Islet precursor cell (in vitro differentiated cells): ENCODE measurements at regions not wholly inside any gene's neighbourhood (a gene's known extent, or its start where the extent isn't known, plus 50 kb on each side); places are given as distances from the start of the nearest gene placed in this dataset.

ENCODE experiments used
- DNase-seq: peaks from one replicate; pipeline ENCODE4 v3.0.0-alpha.2; 2018

DNA sequence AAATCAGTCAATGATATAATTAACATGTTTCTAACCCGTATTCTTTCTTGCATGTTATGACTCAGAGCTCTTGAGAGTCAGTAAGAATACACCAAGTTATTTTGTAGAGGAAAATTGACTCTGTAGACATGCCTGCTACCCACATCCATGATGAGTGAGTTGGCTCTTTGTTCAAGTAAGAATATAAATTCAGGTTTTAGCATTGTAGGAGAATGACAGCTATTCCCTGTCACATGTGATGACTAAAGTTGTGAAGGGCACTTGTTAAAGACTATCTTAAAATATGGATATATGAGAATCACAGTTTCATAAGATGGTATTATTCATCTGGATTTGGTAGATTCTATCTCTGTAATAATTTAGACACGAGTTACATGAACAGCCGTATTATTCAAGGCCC, 209.1 kb downstream of the CCDC59 start:
- DNase-seq = no peak

DNA sequence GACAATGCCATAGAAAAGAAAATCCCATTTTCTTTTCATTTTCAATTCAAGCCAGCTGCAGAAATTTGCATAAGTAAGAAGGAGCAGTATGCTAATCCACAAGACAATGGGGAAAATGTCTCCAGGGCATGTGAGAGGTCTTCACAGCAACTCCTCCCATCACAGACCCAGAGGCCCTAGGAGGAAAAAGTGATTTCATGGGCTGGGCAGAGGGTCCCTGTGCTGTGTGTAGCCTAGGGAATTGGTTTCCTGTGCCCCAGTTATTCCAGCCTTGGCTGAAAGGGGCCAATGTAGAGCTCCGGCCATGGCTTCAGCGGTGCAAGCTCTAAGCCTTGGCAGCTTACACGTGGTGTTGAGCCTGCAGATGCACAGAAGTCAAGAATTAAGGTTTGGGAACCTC, 211.4 kb downstream of the CCDC59 start:
- no peak for DNase-seq

- DNase-seq = no peak
Measured at GRCh38 chr12:82144505-82144904, 213.7 kb downstream of the CCDC59 start.

- no peak for DNase-seq
Measured at GRCh38 chr12:82132390-82132789, 225.8 kb downstream of the CCDC59 start.

DNA sequence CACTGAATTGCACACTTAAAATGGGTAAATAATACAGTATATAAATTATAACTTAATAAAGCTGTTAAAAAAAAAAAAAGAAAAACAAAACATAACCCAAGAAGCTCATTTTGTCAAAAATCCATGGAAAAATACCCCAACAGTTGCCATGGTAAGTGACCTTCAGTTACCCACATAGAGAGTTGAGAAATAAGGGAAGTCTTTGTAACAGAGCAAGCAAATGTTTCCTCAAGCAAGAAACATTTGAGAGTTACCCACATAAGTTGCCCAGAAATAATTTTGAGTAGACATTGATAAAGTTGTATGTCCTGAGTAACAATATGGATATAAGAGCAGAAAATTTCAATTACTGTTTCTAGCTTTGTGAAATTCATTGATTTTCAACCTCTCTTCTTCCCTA, 227.4 kb downstream of the CCDC59 start:
- DNase-seq = no peak

GRCh38 chr12:82124711-82125380, 233.3 kb downstream of the CCDC59 start:
- DNase-seq = no peak

GRCh38 chr12:82121545-82121944, 236.6 kb downstream of the CCDC59 start:
- no peak for DNase-seq

GRCh38 chr12:82120901-82121300, 237.3 kb downstream of the CCDC59 start:
- DNase-seq = no peak

GRCh38 chr12:82109243-82109642, 248.9 kb downstream of the CCDC59 start:
- DNase-seq = no peak

DNA sequence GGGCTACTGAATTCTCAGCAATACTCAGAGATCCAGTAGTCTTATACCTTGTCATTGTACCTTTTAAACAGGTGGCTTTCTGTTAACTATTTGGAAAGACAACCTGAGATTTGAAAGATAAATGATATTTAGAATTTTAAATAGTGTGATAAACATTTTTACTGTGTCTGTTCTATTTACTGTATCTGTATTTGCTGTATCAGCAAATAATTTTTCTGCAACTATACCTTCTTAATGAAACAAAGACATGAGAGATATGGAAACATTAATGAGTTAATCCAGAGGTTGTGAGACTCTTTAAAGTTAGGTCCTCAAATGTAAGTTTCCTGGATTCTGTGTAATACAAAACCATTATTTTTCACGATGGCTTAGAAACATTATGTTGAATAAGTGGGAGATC, 249.6 kb downstream of the CCDC59 start:
- no peak for DNase-seq

GRCh38 chr12:82099216-82099615, 259.0 kb downstream of the CCDC59 start:
- no peak for DNase-seq

GRCh38 chr12:82097877-82098276, 260.3 kb downstream of the CCDC59 start:
- DNase-seq = no peak

GRCh38 chr12:82097438-82097837, 260.7 kb downstream of the CCDC59 start:
- DNase-seq = no peak

DNA sequence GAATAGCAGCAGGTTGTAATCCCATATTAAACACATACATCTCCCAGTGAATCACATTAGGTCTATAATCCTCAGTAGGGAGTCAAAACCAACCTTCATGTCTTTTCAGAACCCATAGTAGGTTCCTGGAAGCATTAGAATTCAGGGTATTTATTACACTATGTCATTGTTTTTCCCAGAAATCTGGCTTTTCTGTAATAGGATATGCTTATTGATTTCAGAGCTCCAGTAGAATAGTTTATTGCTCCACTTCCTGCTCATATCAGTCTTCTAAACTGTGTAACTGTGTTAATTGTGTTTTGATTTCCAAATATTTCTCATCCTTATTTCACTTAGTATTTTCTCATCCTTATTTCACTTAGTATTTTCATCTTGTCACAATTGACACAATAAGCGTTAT, 268.0 kb downstream of the CCDC59 start:
- no peak for DNase-seq

DNA sequence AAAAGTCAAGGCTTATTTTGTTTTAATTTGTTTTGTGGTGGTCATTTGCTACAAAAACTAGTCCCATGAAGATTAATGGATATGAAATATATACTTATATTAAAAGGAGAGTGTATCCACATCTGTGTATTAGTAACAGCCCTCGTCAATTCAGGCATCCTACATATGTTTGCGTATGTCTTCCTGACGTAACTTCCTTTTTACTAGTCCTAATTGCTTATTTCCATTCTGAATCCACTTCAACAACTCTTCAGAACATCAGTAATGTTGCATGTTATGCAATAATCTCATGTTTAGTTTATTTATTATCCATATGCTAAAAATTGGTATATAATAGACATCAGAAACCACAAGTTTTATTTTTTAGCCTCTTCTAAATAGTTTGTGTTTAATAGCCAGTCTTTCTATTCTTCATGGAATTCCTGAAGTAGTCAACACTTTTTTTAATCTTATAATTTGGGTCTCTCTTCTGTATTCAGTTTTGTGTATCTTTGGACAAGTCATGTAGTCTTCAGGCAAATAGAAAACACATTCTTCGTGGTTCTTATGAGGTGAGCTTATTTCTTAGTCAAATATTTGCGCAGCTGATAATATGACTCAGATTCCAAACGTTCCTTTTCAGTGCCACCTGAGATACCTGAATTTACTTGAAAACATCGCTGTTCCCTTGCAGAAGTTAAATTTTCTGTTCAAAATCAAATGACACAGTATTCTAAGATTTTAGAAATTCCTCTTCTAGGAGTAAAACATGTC, 268.6 kb downstream of the CCDC59 start:
- DNase-seq = no peak

- no peak for DNase-seq
Measured at GRCh38 chr12:82082501-82082900, 275.7 kb downstream of the CCDC59 start.

GRCh38 chr12:82069931-82070514, 288.2 kb downstream of the CCDC59 start:
- no peak for DNase-seq

DNA sequence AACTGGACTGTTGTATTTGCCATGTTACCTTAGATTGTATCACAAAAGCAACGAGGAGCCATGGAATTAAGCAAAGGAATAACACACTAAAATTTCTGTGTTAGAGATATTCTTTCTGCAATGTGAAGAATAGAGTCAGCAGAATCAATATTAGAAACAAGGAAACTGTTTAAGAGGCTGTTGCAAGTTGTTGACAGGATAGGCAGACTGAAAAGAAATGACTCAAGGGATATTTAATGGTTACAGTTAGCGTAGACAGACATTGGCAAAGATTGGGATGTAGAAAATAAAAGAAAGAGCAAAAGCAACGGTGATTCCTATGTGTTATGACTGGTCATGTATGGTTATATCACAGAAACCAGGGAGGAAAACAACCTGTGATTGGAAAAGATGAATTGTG, 299.0 kb upstream of the PPFIA2 start:
- DNase-seq = no peak

- peak; percentile 87 for DNase-seq
Measured at GRCh38 chr12:82057770-82058169, 298.6 kb upstream of the PPFIA2 start.

DNA sequence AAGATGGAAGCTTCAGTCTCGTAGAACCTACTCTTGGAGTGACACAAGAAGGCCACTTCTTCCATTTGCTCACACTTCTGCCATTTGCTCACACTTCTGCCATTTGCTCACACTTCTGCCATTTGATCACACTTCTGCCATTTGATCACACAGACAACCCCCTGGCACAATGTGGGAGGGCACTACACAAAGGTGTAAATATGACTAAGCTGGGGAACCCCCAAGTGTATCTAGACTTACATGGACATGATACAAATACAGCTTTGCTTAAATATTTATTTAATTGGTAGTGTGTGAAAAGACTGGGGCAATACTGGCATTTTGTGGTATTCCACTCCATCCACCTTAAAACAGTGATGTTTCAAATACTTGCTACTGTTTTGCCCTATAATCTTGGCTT, 296.2 kb upstream of the PPFIA2 start:
- no peak for DNase-seq

GRCh38 chr12:82054566-82054965, 295.4 kb upstream of the PPFIA2 start:
- no peak for DNase-seq

GRCh38 chr12:82047446-82047845, 288.3 kb upstream of the PPFIA2 start:
- no peak for DNase-seq

DNA sequence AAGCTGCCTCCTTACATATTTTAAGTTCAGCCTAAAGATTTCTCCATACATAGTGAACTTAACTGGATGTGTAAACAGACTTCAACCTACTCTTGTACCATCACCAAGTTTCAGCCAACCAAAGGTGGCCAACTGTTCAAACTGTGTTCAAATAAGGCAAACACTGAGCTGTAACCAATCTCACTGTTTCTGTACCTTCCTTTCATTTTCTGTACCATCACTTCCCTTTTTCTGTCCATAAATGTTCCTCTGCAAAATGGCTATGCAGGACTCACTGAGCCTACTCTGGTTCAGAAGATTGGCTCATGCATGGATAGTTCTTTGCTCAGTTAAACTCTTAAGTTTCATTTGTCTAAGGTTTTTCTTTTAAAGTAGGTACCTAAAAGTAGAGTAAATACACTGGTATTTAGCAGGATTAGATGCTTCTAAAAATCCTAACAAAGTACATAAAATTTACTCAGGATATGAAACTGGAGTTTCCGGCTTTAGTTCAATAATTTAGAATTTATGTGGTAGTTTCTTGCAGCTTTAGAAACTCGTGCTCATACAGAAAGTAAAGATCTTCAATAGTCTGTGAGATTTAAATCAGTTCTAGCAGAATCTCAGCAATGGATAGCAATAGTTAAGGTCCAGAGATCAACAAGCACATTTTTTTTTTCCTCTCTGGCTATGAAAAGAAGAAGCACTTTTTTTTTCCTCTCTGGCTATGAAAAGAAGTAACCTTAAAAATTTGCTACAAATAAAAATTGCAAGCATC, 282.0 kb upstream of the PPFIA2 start:
- no peak for DNase-seq

DNA sequence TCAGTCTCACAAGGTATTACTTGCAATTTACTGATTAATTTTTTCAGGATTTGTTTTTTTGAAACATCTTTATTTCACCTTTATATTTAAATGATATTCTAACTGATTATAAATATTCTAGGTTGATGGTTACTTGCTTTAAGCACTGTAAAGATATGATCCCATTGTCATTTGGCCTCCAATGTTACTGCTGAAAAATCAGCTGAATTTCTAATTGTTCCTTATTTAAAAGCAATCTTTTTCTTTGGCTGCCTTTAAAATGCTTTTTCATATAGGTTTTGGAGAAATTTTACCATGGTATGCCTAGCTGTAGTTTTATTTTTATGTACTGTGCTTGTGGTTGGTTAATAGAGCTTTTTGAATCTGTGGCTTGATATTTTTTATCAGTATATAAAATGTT, 275.6 kb upstream of the PPFIA2 start:
- no peak for DNase-seq
